Adipocyte (in vitro differentiated cells): ENCODE measurements at regions not wholly inside any gene's neighbourhood (a gene's known extent, or its start where the extent isn't known, plus 50 kb on each side); places are given as distances from the start of the nearest gene placed in this dataset.

Experiments
- DNase-seq: peaks from one replicate; pipeline ENCODE4 v3.0.0-alpha.2; 2015; ENCODE audit warnings: low read depth
- H3K27me3 ChIP-seq: replicated peaks from 2 replicates; pipeline ENCODE4 v1.7.0; 2013; ENCODE audit warnings: mild to moderate bottlenecking, low read length, moderate library complexity; ENCODE audit not compliant: control insufficient read depth, insufficient read depth
- H3K36me3 ChIP-seq: 2 replicates; pipeline ENCODE4 v1.7.0; 2013; ENCODE audit warnings: low read length, mild to moderate bottlenecking, moderate library complexity; ENCODE audit not compliant: control insufficient read depth, insufficient read depth, severe bottlenecking
- H3K4me1 ChIP-seq: 2 replicates; pipeline ENCODE4 v1.7.0; 2013; ENCODE audit warnings: mild to moderate bottlenecking, low read length, moderate library complexity; ENCODE audit not compliant: control insufficient read depth, insufficient read depth
- H3K4me3 ChIP-seq: 2 replicates; pipeline ENCODE4 v1.7.0; 2013; ENCODE audit warnings: mild to moderate bottlenecking, low read length, moderate library complexity
- H3K9ac ChIP-seq: 2 replicates; pipeline ENCODE4 v1.7.0; 2013; ENCODE audit warnings: mild to moderate bottlenecking, low read length, moderate library complexity
- H3K9me3 ChIP-seq: 2 replicates; pipeline ENCODE4 v1.7.0; 2013; ENCODE audit warnings: mild to moderate bottlenecking, low read length, moderate library complexity; ENCODE audit not compliant: control insufficient read depth

DNA sequence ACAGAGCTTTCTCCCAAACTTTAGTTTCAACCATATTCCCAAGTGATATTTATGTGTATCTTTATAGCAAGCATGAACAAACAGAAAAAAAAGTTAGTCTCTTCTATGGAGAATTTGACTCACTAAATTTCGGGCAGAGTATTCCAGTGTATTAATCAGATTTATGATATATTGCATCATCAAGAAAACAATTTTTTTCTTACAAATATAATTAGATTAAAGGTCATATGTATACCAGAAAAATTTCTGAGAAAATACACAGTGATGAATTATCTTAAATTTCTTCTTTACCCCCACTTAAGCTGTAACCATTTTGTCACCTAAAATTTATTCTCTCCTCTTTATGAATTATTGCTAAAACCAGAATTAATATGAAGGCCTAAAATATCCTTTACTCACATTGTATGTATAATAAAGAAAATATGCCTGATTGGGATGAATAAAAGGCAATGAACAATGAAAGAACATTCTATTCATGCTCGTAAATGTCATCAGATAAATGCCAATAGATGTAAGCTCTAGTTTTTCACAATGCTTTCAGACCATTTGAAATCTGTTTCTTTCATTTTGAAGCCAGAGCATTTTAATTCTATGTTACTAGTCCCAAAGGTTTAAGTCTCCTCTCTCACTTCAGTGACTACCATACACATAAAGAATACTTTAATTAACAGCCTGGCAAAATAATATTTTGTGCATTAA lies 192.1 kb downstream of the HGF start:
- H3K4me3 ChIP-seq: no peak overlapping the region
- no peaks in the 10 kb centered on the region for H3K36me3 ChIP-seq
- no peaks in the 10 kb centered on the region for H3K9me3 ChIP-seq
- DNase-seq: no peak
- no peak overlapping the region for H3K9ac ChIP-seq
- peaks cover 5% of the 10 kb centered on the region for H3K4me1 ChIP-seq
- no peaks in the 10 kb centered on the region for H3K27me3 ChIP-seq

DNA sequence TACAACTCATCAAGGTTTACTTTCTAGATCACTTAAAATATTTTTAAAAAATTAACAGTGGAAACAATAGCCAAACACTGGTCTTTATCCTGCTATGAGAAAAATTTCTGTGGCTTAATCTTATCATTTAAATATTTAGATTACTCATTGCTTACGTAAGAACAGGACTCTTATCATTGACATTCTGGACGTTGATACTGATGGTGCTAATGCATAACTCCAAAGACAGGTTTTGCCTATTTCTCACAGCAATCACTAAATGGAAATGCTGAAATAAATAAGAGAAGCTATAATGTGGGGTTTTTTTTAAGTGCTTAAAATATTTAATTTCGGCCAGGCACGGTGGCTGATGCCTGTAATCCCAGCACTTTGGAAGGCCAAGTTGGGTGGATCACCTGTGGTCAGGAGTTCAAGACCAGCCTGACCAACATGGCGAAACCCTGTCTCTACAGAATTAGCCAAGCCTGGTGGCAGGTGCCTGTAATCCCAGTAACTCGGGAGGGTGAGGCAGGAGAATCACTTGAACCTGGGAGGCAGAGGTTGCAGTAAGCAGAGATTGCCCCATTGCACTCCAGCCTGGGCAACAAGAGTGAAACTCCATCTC lies 195.0 kb downstream of the HGF start:
- Histone ChIP-seq H3K9me3 (no peaks in the 10 kb centered on the region), H3K27me3 (no peaks in the 10 kb centered on the region), H3K4me3 (no peak overlapping the region), H3K4me1 (peaks cover 5% of the 10 kb centered on the region), H3K9ac (no peak overlapping the region), H3K36me3 (no peaks in the 10 kb centered on the region)
- DNase-seq: no peak

DNA sequence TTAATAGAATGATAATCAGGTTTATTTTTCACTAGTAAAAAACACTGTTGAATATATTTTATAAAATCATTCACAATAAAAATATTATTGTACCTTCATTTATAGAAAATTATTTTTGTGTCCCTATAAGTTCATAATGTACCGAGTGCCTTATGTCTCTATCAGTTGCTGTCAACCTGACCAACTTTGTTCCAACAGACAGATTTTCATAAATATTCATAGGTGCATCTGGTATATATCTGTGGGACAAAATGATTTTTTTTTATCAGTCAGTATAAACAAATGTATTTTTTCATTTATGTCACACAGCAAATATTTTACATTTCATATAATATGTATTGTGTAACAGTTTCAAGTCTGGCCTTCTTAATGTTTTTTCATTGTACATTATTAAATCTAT lies 195.9 kb downstream of the HGF start:
- DNase-seq: no peak
- H3K9ac ChIP-seq: no peak overlapping the region
- H3K4me3 ChIP-seq: no peak overlapping the region
- H3K36me3 ChIP-seq: no peaks in the 10 kb centered on the region
- H3K9me3 ChIP-seq: no peaks in the 10 kb centered on the region
- H3K27me3 ChIP-seq: no peaks in the 10 kb centered on the region
- peaks cover 5% of the 10 kb centered on the region for H3K4me1 ChIP-seq

DNA sequence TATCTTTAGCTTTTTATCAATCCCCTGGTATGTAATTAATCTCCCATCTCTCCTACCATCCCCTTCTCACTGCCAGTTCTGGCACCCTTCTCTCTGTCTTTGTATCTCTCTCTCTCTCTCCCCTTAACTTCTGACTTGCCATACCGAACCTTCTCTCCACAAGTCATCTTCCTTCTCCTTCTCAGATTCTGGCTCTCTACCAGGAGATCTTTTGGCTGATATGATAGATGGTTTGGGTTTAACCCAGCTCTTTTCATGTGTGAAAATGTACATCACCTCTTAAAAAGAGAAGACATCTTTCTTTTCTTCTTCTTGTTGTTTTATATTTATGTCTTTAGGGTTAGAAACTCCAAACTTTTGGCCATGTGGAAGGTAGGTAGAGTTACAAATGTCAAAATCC lies 196.7 kb downstream of the HGF start:
- Histone ChIP-seq H3K4me1 (peaks cover 5% of the 10 kb centered on the region), H3K4me3 (no peak overlapping the region), H3K9me3 (no peaks in the 10 kb centered on the region), H3K27me3 (no peaks in the 10 kb centered on the region), H3K36me3 (no peaks in the 10 kb centered on the region), H3K9ac (no peak overlapping the region)
- no peak for DNase-seq

DNA sequence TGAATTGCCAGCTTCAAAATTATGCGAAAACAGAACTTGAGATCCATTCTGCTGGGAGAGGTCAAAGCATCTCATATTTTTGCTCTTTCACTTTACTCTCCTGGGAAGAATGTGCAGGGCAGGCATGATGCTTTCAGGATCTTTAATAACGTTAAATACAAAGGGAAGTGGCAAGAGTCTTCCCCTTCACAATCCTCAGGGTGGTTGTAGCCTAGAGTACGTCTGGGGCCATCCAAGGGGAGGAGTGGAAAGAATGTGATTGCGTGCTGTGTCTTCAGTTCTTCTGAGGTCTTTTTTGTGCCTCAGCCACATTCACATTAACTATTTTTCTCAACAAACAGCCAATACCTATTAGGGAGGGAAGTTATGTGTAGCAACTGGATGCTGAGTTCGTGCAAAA lies 207.3 kb downstream of the HGF start:
- no peaks in the 10 kb centered on the region for H3K36me3 ChIP-seq
- H3K27me3 ChIP-seq: no peaks in the 10 kb centered on the region
- no peak overlapping the region for H3K9ac ChIP-seq
- no peak for DNase-seq
- H3K9me3 ChIP-seq: no peaks in the 10 kb centered on the region
- no peaks in the 10 kb centered on the region for H3K4me1 ChIP-seq
- H3K4me3 ChIP-seq: no peak overlapping the region

DNA sequence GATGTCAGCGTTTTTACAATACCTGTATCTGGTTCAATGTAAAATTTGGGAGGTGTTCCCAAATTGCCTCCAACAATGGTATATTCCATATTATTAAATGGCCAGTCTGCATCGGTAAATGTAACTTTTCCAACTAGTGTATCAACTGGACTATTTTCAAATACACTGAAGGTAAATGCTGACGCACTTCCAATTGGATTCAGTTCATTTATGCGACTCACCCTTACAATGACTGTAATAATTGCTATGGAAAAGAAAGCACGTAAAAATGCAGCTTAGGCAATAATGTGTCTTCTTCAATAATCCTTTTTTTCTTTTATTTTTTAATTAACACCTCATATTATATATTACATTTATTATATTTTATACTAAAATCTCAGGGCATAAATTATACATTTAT lies 209.1 kb downstream of the HGF start:
- H3K4me1 ChIP-seq: no peaks in the 10 kb centered on the region

DNA sequence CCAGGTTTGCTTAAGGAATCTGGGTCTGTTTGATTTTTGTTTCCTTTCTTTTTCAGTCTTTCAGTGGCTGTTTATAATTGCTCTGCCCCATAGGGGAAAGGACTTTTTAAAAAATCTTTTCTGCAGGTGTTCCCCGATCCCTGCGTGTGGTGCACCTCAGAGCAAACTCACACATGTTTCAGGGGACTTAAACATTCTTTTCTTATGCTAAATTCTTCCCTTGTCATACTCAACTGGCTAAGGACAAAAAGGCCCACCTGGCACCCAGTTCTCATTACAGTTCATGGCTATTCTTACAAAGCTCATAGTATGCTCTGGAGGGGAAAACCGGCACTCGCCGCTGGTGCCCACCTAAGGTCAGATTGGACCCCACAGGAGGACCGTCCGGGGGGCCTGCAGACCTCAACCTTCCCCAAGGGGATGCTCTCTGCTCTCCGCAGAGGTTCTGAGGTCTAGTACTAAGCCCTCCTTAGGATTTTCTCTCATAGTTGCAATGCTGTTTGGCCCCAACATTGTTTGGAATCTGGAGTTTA lies 220.3 kb downstream of the HGF start:
- DNase-seq: no peak
- Histone ChIP-seq H3K27me3 (no peaks in the 10 kb centered on the region), H3K36me3 (no peaks in the 10 kb centered on the region), H3K9ac (no peak overlapping the region), H3K4me1 (no peaks in the 10 kb centered on the region), H3K9me3 (peaks cover 9% of the 10 kb centered on the region), H3K4me3 (no peak overlapping the region)

More for the DNA sequence above, 209.1 kb downstream of the HGF start:
- no peak overlapping the region for H3K9ac ChIP-seq
- H3K36me3 ChIP-seq: no peaks in the 10 kb centered on the region
- DNase-seq: no peak
- H3K27me3 ChIP-seq: no peaks in the 10 kb centered on the region
- H3K4me3 ChIP-seq: no peak overlapping the region
- H3K9me3 ChIP-seq: no peaks in the 10 kb centered on the region

DNA sequence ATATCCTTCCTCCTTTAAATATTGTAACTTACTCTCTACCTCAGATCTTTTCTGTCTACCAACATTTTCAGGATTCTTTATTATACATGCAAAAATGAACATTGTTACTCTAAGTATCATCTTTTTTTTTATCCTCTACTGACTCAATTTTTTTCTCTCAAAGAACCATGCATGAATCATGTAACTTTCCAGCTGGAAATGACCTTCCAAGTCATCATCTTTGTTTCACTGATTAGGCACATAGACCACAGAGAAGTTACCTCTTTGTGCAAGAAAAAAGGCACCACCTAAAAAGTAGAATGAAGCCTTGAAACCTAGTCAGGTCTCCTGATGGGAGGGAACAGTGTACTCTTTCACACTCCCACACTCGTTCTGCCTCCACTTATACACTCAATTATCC lies 234.9 kb downstream of the HGF start:
- no peaks in the 10 kb centered on the region for H3K4me1 ChIP-seq
- no peaks in the 10 kb centered on the region for H3K36me3 ChIP-seq
- no peaks in the 10 kb centered on the region for H3K27me3 ChIP-seq
- H3K4me3 ChIP-seq: no peak overlapping the region
- no peak for DNase-seq
- no peaks in the 10 kb centered on the region for H3K9me3 ChIP-seq
- H3K9ac ChIP-seq: no peak overlapping the region

DNA sequence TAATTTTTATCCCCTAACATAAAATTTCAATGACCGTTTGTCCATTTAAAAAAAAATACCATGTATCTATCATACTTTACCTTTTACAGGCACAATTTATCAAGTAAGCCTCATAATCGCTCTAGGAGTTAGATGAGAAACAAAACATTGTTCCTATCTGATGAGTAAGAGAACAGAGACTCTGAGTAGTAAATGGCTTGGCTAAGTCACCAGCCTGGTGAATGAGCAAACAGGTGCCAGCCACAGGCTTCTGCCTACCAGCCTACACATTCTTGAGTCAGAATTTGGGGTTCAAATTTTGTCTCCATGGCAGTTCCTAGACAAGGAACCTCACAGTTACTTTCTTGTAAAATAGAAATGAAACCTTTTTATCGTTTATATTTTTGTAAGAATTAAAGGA lies 235.4 kb downstream of the HGF start:
- Histone ChIP-seq H3K4me1 (no peaks in the 10 kb centered on the region), H3K4me3 (no peak overlapping the region), H3K9me3 (no peaks in the 10 kb centered on the region), H3K36me3 (no peaks in the 10 kb centered on the region), H3K9ac (no peak overlapping the region), H3K27me3 (no peaks in the 10 kb centered on the region)
- no peak for DNase-seq

DNA sequence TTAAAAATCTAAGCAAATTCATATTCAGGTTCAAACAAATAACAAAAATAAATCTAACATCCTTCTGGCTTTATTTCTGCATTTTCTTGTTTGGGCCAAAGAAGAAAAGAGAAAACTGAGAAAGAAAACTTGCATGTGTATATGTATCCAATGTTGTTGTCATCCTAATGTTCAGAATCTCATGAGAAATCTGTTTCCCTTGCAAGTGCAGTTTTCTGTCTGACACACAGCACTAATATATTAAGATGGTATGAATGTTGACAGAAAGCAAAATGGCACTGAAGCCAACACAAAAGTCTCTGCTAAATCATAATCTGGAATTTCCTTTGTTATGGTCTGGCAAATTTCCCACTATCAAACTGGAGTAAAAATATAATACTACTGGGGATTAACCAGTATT lies 235.9 kb downstream of the HGF start:
- no peak overlapping the region for H3K9ac ChIP-seq
- H3K27me3 ChIP-seq: no peaks in the 10 kb centered on the region
- H3K4me3 ChIP-seq: no peak overlapping the region

DNA sequence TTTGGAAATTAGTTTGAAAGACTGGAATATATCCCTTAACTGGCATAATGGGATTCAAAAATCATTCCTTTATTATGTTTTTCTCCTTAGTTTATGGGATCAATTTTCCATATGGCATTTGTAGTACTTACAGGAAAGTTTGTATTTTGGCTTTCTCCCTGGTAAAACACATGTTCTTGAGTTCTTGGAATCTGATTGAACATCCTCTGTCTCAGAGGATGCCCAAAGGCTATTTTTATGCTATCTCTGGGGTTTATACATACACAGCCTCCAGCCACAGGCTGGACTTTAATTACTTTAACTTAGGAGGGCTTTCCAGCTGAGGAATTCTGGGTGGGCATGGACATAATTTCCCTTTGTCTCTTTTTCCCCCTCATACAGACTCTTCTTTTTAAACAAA lies 236.4 kb downstream of the HGF start:
- Histone ChIP-seq H3K9me3 (no peaks in the 10 kb centered on the region), H3K36me3 (no peaks in the 10 kb centered on the region), H3K4me3 (no peak overlapping the region), H3K4me1 (no peaks in the 10 kb centered on the region), H3K9ac (no peak overlapping the region), H3K27me3 (no peaks in the 10 kb centered on the region)
- no peak for DNase-seq

More for the DNA sequence above, 235.9 kb downstream of the HGF start:
- H3K36me3 ChIP-seq: no peaks in the 10 kb centered on the region
- H3K4me1 ChIP-seq: no peaks in the 10 kb centered on the region
- H3K9me3 ChIP-seq: no peaks in the 10 kb centered on the region
- DNase-seq: no peak
